CD4-positive, alpha-beta T cell treated with Interleukin-17A for 4 hours (primary cell): ENCODE measurements at regions not wholly inside any gene's neighbourhood (a gene's known extent, or its start where the extent isn't known, plus 50 kb on each side); places are given as distances from the start of the nearest gene placed in this dataset.
"Not testable (repeated sequence)": the region's sequence is repeated elsewhere in the genome, so short reads cannot be mapped to it uniquely, and the experiment has no call there.

ENCODE experiments used
- DNase-seq: peaks from one replicate; pipeline ENCODE4 v3.0.0-alpha.2; 2020; ENCODE audit warnings: mixed read lengths

DNA sequence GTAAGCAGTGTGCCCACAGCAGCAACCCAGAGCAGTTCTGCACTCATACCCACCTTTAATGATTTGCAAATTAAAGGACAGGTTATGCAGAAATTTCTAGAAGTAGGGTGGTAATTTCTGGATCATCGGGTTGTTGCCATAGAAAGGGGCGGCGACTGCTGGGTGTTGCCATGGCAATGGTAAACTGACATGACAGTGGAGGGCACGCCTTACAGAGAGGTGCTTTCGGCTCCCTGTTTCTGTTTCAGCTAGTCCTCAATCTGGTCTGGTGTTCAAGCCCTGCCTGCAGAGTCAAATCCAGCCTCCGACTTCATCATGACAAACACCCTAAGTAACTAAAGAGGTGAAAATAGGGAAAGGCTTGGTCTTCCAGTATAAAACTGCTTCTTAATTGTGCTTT, 667.7 kb downstream of the SOCS6 start:
- DNase-seq = no peak

DNA sequence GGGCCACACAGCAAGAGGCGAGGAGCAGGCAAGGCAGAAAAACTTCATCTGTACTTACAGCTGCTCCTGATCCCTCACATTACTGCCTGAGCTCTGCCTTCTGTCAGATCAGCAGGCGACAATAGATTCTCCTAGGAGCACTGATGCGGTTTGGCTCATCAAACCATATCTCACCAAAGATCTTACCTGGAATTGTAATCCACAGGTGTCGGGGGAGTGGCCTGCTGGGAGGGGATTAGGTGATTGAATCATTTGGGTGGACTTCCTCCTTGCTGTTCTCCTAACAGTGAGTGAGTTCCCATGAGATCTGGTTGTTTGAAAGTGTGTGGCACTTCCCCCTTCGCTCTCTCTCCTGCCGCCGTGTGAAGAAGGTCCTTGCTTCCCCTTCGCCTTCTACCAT, 647.3 kb downstream of the SOCS6 start:
- DNase-seq = no peak

DNA sequence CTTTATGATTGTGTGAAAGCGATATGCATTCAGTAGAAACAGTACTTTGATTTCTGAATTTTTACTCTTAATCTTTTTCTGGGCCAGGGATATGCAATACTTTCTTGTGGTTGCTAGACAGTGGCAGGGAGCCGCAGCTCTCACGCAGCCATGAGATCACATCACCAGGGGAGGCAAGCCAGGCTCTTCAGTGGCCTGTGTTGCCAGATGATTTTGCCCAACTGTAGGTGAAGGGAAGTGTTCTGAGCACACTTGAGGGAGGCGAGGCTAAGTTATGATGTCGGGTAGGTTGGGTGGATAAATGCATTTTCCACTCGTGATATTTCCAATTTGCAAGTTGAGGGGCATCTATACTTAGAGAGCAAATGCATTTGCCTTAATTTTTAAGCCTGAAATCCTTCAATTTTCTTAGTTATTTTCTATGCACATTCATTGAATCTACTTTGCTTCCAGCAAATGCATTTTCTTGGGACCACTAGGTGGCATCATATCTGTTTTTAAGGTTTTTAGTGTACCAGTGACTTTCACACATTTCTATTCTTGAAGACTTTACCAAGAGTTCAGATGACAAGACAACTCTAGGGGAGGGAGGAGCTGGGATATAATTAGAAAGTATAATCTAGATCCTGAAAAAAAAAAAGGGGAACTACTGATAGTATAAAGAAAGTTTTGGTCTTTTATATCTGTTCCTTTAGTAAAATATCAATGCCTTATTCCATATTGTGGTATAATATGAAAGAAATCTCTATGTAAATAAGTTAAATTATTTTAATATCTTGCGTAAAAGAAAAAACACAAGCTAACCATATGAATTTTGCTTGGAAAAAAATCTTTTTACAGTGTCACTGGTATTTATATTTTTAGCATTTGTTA, 643.3 kb downstream of the SOCS6 start:
- DNase-seq = peak; percentile 16

DNA sequence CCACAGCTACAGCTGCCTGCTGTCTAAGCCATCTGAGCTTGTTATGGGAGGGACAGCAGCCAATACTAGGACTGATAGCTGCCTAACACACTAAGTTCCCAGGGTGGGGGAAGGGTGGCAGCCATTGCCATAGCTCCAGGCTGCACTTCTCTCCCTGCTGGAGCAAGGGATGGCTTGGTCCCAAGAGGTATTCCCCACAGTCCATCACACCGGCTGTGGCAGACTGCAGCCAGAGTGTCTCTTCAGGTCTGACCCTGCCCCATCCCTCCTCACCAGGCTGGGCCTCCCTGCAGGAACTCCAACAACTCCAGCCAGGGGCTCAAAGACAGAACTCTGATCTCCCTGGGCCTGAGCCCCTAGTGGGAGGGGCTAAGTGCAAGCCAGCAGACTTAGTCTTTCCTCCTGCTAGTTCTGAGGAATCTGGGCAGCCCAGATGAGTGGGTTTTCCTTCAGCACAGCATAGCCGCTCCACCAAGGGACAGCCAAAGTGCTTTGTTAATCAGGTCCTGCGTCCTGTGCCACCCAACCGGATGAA, 632.1 kb downstream of the SOCS6 start:
- no peak for DNase-seq

DNA sequence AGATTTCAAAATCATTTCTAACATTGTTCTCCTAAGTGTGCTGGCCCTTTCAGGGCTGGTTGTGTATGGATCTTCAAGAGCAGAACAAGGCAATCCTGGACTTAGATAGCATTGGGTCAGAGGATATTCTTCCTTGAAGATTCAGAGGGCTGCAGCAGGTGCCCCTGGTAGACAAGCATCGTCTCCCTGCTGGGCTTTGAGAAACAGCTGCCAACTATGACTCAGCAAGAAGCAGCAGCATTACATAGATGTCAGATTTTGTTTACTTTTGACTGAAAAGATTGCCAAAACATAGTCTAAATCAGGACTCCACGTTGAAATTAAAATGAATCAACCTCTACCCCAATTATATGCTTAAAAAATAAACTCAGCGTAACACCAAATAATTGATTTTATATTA, 618.8 kb downstream of the SOCS6 start:
- no peak for DNase-seq

- no peak for DNase-seq
Observed at GRCh38 chr18:70892381-70892780, 603.5 kb downstream of the SOCS6 start.

GRCh38 chr18:70870292-70870691, 581.4 kb downstream of the SOCS6 start:
- no peak for DNase-seq

GRCh38 chr18:70848329-70848728, 559.5 kb downstream of the SOCS6 start:
- DNase-seq = no peak

- DNase-seq = no peak
Observed at GRCh38 chr18:70840649-70841048, 551.8 kb downstream of the SOCS6 start.

DNA sequence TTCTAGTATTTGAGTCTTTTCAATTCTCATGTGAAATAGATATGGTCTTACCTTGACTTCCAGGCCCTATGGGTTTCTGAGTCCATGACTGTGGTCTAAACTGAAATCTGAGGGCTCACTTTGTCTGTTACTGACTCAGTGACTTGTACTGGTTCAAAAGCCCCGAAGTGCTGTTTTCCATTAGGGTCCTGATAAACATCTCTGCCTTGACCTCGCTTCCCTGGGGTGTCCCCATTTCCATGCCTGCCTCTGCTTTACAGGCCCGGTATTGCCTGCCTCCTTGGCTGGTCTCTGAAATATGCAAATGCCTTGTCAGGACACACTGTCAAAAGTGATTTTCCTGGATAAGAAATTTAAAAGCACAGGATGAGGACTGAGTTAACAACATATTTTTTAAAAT, 538.8 kb downstream of the SOCS6 start:
- DNase-seq = no peak

DNA sequence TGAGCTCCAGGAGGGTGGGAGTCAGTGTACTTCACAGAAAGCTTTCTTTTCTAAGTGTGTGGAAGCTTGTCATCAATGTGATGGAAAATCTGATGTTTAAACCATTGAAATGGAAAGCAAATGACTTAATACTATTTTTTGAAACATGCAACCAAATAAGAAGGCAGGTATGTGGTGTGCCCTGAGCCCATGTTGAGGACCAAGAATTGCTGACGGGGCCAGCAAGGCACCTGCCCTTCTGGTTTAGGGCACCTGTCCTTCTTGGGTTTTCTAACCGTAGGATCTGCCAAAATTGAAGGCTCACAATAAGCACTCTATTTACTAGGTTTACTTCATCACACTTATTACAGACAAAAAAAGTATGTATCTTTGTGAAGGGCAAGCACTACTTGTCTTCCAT, 537.7 kb downstream of the SOCS6 start:
- DNase-seq = no peak

DNA sequence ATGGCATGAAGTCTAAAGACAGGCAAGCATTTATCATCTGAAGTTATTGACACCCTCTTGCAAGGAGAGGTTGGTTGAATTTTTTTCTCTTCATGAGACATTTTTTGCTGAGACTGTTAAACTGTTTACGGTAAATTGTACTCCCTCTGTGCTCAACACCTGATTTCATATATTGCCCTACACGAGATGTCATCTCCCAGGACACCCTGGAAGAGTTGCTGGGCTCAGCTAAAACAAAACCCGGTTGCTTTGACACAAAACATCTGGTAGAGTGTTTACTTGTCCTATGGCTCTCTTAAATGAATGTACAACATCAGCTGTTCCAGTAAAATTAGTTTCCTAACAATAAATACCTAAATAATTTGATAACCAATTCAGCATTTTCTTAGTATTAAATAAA, 533.8 kb downstream of the SOCS6 start:
- DNase-seq = no peak

- no peak for DNase-seq
Observed at GRCh38 chr18:70822117-70822516, 533.3 kb downstream of the SOCS6 start.

DNA sequence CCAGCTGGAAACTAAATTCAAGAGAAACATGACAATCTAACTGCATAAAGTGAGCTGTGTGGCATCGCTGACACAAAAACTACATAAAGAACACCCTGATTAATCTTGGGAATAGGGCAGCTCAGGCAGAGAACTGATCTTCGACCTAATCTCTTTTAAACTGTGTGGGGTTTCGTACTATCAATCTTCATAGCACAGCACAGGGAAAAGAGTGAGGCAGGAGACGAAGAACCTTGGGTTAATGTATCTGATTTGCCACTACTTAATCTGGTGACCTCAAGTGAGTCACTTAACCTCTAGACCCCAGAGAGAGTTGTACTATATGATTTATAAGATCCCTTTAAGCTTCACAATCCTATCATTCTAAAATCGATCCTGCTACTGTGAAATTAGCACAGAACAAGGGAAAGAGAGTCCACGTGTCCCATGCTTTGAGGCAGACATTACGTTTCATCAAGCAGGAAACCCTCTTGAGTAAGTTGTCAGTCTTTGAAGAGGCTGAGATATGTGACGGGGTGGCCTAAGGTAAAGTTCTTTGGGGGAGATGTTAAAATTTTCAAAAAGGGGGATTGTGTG, 519.7 kb downstream of the SOCS6 start:
- no peak for DNase-seq

- peak; percentile 78 for DNase-seq
Observed at GRCh38 chr18:70781860-70782453, 493.1 kb downstream of the SOCS6 start.

DNA sequence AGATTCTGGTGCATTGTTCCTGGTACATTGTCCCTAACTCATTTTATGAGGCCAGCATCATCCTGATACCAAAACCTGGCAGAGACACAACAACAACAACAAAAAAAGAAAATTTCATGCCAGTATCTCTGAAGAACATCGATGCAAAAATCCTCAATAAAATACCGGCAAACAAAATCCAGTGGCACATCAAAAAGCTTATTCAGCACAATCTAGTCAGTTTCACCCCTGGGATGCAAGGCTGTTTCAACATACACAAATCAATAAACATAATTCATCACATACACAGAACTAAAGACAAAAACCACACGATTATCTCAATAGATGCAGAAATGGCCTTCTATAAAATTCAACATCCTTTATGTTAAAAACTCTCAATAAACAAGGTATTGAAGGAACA, 477.4 kb downstream of the SOCS6 start:
- DNase-seq = not testable (repeated sequence)

- no peak for DNase-seq
Observed at GRCh38 chr18:70762812-70763211, 474.0 kb downstream of the SOCS6 start.

DNA sequence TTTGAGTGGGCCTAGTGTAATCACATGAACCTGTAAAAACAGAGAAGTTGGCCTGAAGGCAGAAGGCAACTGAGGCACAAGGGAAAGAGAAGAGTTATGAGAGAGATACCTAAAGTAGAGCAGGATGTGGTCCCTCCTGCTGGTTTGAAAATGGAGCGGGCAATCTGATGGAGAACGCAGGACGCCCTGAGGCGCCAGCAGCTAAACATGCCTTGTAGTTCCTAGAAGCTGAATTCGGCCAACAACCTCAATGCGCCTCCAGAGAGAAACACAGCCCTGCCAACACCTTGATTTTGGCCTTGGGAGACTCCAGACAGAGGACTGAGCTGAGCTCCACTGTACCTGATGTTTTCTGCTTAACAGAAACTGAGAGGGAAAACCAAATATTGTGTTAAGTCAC, 469.9 kb downstream of the SOCS6 start:
- DNase-seq = no peak

- no peak for DNase-seq
Observed at GRCh38 chr18:70754486-70754885, 465.6 kb downstream of the SOCS6 start.

DNA sequence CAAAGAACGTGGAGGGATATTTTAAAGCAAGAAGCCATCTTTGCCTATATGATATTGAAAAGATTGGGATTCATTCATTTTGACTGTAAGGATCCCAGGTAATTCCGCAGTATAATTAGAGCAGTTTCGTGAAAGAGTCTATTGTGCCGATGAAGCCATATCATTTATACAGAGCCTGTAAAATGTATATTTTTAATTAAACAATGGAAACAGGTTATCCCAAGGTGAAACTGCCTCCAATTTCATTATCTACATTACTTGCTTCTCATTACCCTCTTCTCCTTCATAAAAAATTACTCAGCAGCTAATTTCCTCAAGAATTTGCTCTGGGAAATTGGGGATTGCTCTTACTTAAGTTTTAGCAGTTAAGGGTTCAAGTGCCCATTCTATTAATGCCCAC, 444.1 kb downstream of the SOCS6 start:
- no peak for DNase-seq

GRCh38 chr18:70732188-70732587, 443.3 kb downstream of the SOCS6 start:
- DNase-seq = no peak

- no peak for DNase-seq
Observed at GRCh38 chr18:70720607-70721006, 431.8 kb downstream of the SOCS6 start.

- no peak for DNase-seq
Observed at GRCh38 chr18:70709720-70710119, 420.9 kb downstream of the SOCS6 start.

- no peak for DNase-seq
Observed at GRCh38 chr18:70709144-70709543, 420.3 kb downstream of the SOCS6 start.
